Keratinocyte (primary cell): ENCODE measurements at regions not wholly inside any gene's neighbourhood (a gene's known extent, or its start where the extent isn't known, plus 50 kb on each side); places are given as distances from the start of the nearest gene placed in this dataset.
A peak's percentile ranks its signal among the peaks of the same experiment; 100 is the strongest.

Experiments used
- DNase-seq: peaks from one replicate; pipeline ENCODE4 v3.0.0-alpha.2; 2011; ENCODE audit warnings: low read depth, missing footprints, low spot score
- FAIRE-seq: peaks from 2 replicates; lab custom pipeline; 2011; peaks lifted over from hg19 to GRCh38; lab: Jason Lieb, UNC
- H2AFZ ChIP-seq: 2 replicates; pipeline ENCODE4 v1.6.0; 2012; ENCODE audit warnings: low read length, control low read depth, inconsistent platforms; ENCODE audit not compliant: control insufficient read depth
- H3K27ac ChIP-seq: 2 replicates; pipeline ENCODE4 v1.5.1; 2011; ENCODE audit warnings: low read length; ENCODE audit not compliant: control insufficient read depth, insufficient read depth
- H3K27me3 ChIP-seq: 3 replicates; pipeline ENCODE4 v1.6.0; 2011; ENCODE audit warnings: low read length; ENCODE audit not compliant: control insufficient read depth, insufficient read depth; ENCODE audit errors: extremely low read depth
- H3K36me3 ChIP-seq, 2 experiments: 2 replicates in 1 of 2; 3 replicates in 1 of 2; pipeline ENCODE4 v1.5.1; 2011; ENCODE audit warnings: low read length in 2 of 2, mild to moderate bottlenecking in 1 of 2; ENCODE audit not compliant: control insufficient read depth in 2 of 2, insufficient read depth in 2 of 2; ENCODE audit errors: extremely low read depth in 1 of 2
- H3K4me1 ChIP-seq: 3 replicates; pipeline ENCODE4 v1.5.1; 2011; ENCODE audit warnings: low read length; ENCODE audit not compliant: control insufficient read depth, insufficient read depth; ENCODE audit errors: extremely low read depth
- H3K4me2 ChIP-seq: 3 replicates; pipeline ENCODE4 v1.6.0; 2011; ENCODE audit warnings: low read depth, low read length; ENCODE audit not compliant: control insufficient read depth, insufficient read depth; ENCODE audit errors: extremely low read depth
- H3K4me3 ChIP-seq, 3 experiments: fragments of 200-600 bp in 1 of 3; sonication (generic) in 1 of 3; 2 replicates in 2 of 3; 3 replicates in 1 of 3; pipeline ENCODE4 v1.5.1; 2011 to 2016; ENCODE audit warnings: low read length in 3 of 3, mild to moderate bottlenecking in 3 of 3, control low read depth in 2 of 3, inconsistent platforms in 1 of 3, low read depth in 1 of 3, mixed read lengths in 1 of 3, mixed run types in 1 of 3, moderate library complexity in 1 of 3; ENCODE audit not compliant: control insufficient read depth in 2 of 3, insufficient read depth in 2 of 3; ENCODE audit errors: extremely low read depth in 1 of 3
- H3K79me2 ChIP-seq: 2 replicates; pipeline ENCODE4 v1.6.0; 2012; ENCODE audit warnings: low read length; ENCODE audit not compliant: control insufficient read depth, insufficient read depth
- H3K9ac ChIP-seq: 3 replicates; pipeline ENCODE4 v1.6.0; 2011; ENCODE audit warnings: low read length; ENCODE audit not compliant: control insufficient read depth, insufficient read depth; ENCODE audit errors: extremely low read depth
- H3K9me1 ChIP-seq: 3 replicates; pipeline ENCODE4 v1.6.0; 2011; ENCODE audit warnings: low read length; ENCODE audit not compliant: control insufficient read depth, insufficient read depth; ENCODE audit errors: extremely low read depth
- H3K9me3 ChIP-seq: 2 replicates; pipeline ENCODE4 v1.5.1; 2012; ENCODE audit warnings: low read depth, low read length; ENCODE audit not compliant: control insufficient read depth
- H4K20me1 ChIP-seq: 3 replicates; pipeline ENCODE4 v1.6.0; 2011; ENCODE audit warnings: low read length; ENCODE audit not compliant: control insufficient read depth, insufficient read depth; ENCODE audit errors: extremely low read depth
- CTCF ChIP-seq, 3 experiments: IDR thresholded peaks in 1 of 3; conservative IDR thresholded peaks in 1 of 3; optimal IDR thresholded peaks in 1 of 3; 2 replicates in 2 of 3; 3 replicates in 1 of 3; pipeline versions ENCODE3 to v1.5.1; 2011; ENCODE audit warnings: low read length in 3 of 3, mild to moderate bottlenecking in 3 of 3, moderate library complexity in 2 of 3, control low read depth in 1 of 3, inconsistent platforms in 1 of 3; ENCODE audit not compliant: insufficient read depth in 2 of 3; ENCODE audit errors: extremely low read depth in 1 of 3
- EZH2 ChIP-seq: IDR thresholded peaks from one replicate; pipeline ENCODE4 v1.6.1; 2012; ENCODE audit warnings: inconsistent platforms, mild to moderate bottlenecking, low read length, moderate library complexity
- dilution Hi-C: fragments of 300-500 bp; cut with MboI; formaldehyde crosslinking; loops from one replicate; pipeline ENCODE4 v1.7.0; 2020; ENCODE audit warnings: low sequenced_read_pairs; ENCODE audit not compliant: extremely low pct_ligation_motif_present

GRCh38 chr7:52018680-52019054, 702.1 kb upstream of the COBL start:
- no peaks in the 10 kb centered on the region for H3K9me1 ChIP-seq
- no peak overlapping the region for H3K27ac ChIP-seq
- H3K4me3 ChIP-seq, result no peak overlapping the region
- DNase-seq, result no peak
- TF ChIP-seq CTCF (optimal IDR thresholded peaks at IDR 0.05 in 1 of 3, IDR thresholded peaks at IDR 0.05 in 1 of 3, conservative IDR thresholded peaks at IDR 0.05 in 1 of 3; ENCODE audit: extremely low read depth in 1 of 3, insufficient read depth in 2 of 3, low read length in 3 of 3), result no peak
- no peak for TF ChIP-seq EZH2
- H3K27me3 ChIP-seq, result no peaks in the 10 kb centered on the region
- H3K36me3 ChIP-seq, result no peaks in the 10 kb centered on the region
- no peak overlapping the region for H3K4me2 ChIP-seq
- no peaks in the 10 kb centered on the region for H3K4me1 ChIP-seq
- H3K79me2 ChIP-seq, result no peaks in the 10 kb centered on the region
- no peaks in the 10 kb centered on the region for H4K20me1 ChIP-seq
- dilution Hi-C loops, result no loop called here
- H3K9ac ChIP-seq, result no peak overlapping the region
- H3K9me3 ChIP-seq, result no peaks in the 10 kb centered on the region
- no peak for FAIRE-seq
- no peak overlapping the region for H2AFZ ChIP-seq

GRCh38 chr7:52017802-52018679, 701.4 kb upstream of the COBL start:
- H4K20me1 ChIP-seq, result no peaks in the 10 kb centered on the region
- H3K79me2 ChIP-seq, result no peaks in the 10 kb centered on the region
- no peak overlapping the region for H2AFZ ChIP-seq
- H3K27me3 ChIP-seq, result no peaks in the 10 kb centered on the region
- H3K36me3 ChIP-seq, result no peaks in the 10 kb centered on the region
- dilution Hi-C loops, result no loop called here
- H3K4me2 ChIP-seq, result no peak overlapping the region
- DNase-seq, result no peak
- no peak for FAIRE-seq
- no peak overlapping the region for H3K27ac ChIP-seq
- H3K9me3 ChIP-seq, result no peaks in the 10 kb centered on the region
- no peaks in the 10 kb centered on the region for H3K9me1 ChIP-seq
- no peaks in the 10 kb centered on the region for H3K4me1 ChIP-seq
- H3K4me3 ChIP-seq, result no peak overlapping the region
- TF ChIP-seq EZH2 (no peak), CTCF (optimal IDR thresholded peaks at IDR 0.05 in 1 of 3, IDR thresholded peaks at IDR 0.05 in 1 of 3, conservative IDR thresholded peaks at IDR 0.05 in 1 of 3; ENCODE audit: extremely low read depth in 1 of 3, insufficient read depth in 2 of 3, low read length in 3 of 3) (peak in 1 of 3 experiments; percentile 16)
- H3K9ac ChIP-seq, result no peak overlapping the region
